NOMO-1 treated with DMSO at 0.1 percent for 48 hours (cell line): ENCODE measurements at regions not wholly inside any gene's neighbourhood (a gene's known extent, or its start where the extent isn't known, plus 50 kb on each side); places are given as distances from the start of the nearest gene placed in this dataset.

Source experiments
- DNase-seq: peaks from one replicate; lab custom pipeline; 2025; ENCODE audit not compliant: unreplicated experiment; lab: John Stamatoyannopoulos, UW

- no peak for DNase-seq
Observed at GRCh38 chr3:18494251-18494650, 69.1 kb upstream of the SATB1 start.

- no peak for DNase-seq
Observed at GRCh38 chr3:18489939-18490338, 64.8 kb upstream of the SATB1 start.

DNA sequence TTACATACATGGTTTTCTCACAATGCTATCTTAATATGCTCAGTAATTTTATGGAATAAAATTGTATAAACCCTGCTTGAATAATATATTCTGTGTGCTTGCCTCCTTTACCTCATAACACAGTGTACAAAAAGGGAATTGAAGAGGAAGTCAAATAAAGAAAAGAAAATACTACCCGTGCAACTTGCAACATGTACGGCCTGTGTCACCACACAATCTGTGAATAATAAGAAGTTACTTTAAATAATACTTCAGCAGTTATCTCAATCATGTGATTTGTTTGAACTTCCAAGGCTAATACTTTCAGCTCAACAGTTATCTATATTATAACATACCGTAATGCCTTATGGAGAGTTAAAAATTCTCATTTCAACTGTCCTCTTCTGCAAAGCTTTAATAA is 58.1 kb upstream of the SATB1 start:
- DNase-seq = peak; percentile 43

DNA sequence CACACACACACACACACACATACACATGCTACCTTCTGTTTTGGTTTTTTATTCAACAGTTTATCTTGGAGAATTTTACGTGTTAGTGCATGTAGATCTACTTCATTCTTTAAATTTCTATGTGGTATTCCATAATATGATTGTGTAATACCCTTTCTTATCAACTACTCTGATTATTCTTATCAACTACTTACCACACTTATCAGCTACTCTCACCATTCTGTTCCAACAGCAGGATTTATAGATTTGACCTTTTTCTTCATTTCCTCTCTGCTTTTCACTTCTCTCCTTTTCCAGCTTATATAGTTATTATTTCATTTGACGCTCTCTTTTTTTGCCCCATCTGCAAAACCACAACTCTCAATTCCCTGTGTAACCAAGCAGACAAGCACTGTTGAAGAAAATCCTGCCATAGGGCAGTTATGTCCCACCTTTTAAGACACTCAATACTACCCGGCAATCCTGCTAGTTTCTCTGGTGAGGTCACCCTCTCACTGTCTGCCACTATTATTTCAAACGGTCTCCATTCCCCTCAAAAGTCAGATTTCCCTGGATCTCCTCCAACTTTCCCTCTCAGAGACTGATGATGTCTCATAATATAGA is 56.9 kb upstream of the SATB1 start:
- DNase-seq = no peak

GRCh38 chr3:18477620-18478019 is 52.5 kb upstream of the SATB1 start:
- no peak for DNase-seq
